ENCODE measurements at regions not wholly inside any gene's neighbourhood (a gene's known extent, or its start where the extent isn't known, plus 50 kb on each side); places are given as distances from the start of the nearest gene placed in this dataset.

DNA sequence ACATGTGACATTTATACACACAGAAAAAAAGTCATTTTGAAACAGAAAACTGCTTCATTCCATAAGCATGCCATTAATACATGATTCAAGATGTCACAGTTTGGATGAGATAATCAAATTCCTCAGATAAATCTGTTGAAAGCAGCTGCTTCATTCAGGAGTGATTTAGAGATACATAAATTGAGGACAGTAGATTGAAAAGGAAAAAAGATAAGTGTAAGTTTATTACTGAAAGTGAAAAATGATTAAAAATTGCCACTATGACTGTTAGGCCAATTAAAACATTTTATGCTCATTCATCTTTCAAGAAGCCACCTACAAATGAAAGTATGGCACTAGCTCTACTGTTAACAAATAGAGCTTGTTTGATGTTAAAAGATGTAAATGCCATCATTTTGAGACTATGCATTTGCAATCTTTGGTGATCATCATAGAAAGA lies 136.9 kb upstream of the CDK6 start:
- Histone ChIP-seq H3K36me3 (ENCODE audit: low read depth) (no peaks in the 10 kb centered on the region), H3K27me3 (ENCODE audit: insufficient read depth, poor library complexity, severe bottlenecking) (no peaks in the 10 kb centered on the region), H3K4me1 (ENCODE audit: insufficient read depth, poor library complexity, severe bottlenecking) (peaks cover 16% of the 10 kb centered on the region), H3K4me3 (ENCODE audit: severe bottlenecking) (no peak overlapping the region), H3K9me3 (ENCODE audit: severe bottlenecking) (no peaks in the 10 kb centered on the region), H3K27ac (ENCODE audit: poor library complexity, severe bottlenecking) (peak overlapping the region; percentile 43)
- DNase-seq (ENCODE audit: low spot score) (no peak), ATAC-seq (ENCODE audit: low read depth) (no peak)
- TF ChIP-seq, protein P1, sequence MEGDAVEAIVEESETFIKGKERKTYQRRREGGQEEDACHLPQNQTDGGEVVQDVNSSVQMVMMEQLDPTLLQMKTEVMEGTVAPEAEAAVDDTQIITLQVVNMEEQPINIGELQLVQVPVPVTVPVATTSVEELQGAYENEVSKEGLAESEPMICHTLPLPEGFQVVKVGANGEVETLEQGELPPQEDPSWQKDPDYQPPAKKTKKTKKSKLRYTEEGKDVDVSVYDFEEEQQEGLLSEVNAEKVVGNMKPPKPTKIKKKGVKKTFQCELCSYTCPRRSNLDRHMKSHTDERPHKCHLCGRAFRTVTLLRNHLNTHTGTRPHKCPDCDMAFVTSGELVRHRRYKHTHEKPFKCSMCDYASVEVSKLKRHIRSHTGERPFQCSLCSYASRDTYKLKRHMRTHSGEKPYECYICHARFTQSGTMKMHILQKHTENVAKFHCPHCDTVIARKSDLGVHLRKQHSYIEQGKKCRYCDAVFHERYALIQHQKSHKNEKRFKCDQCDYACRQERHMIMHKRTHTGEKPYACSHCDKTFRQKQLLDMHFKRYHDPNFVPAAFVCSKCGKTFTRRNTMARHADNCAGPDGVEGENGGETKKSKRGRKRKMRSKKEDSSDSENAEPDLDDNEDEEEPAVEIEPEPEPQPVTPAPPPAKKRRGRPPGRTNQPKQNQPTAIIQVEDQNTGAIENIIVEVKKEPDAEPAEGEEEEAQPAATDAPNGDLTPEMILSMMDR (IDR thresholded peaks at IDR 0.05; ENCODE audit: poor library complexity, severe bottlenecking) = no peak

DNA sequence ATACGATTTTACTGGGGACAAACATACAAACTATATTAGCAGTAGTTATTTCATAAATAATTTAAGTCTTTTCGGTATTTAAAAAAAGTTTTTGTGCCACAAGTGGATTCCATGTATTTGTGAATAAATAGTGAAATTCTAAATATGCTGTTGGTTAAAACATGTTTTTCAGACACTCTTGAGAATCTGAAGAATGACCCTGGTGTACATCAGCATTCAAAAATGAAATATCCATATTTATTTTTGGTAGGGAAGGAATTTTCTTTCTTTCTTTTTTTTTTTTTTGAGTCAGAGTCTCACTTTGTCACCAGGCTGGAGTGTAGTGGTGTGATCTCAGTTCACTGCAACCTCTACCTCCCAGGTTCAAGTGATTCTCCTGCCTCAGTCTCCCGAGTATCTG lies 136.1 kb upstream of the CDK6 start:
- ATAC-seq (ENCODE audit: low read depth) = no peak

DNA sequence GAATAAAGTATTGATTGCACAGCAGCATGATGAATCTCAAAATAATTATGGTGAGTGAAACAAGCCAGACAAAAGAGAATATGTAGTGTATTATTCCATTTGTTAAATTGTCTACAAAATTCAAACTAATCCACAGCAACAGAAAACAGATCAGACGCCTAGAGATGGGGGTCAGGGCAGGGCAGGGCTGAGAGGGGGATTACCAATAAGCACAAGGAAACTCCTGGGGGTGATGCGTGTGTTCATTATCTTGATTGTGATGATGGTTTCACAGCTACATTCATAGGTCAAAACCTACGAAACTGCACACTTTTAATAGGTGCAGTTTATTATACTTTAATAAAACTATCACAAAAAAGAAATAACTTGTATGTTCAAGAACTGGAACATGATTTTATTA lies 132.7 kb upstream of the CDK6 start:
- Histone ChIP-seq H3K4me1 (ENCODE audit: insufficient read depth, poor library complexity, severe bottlenecking) (peaks cover 11% of the 10 kb centered on the region), H3K27me3 (ENCODE audit: insufficient read depth, poor library complexity, severe bottlenecking) (no peaks in the 10 kb centered on the region), H3K4me3 (ENCODE audit: severe bottlenecking) (no peak overlapping the region), H3K27ac (ENCODE audit: poor library complexity, severe bottlenecking) (no peak overlapping the region), H3K36me3 (ENCODE audit: low read depth) (no peaks in the 10 kb centered on the region), H3K9me3 (ENCODE audit: severe bottlenecking) (no peaks in the 10 kb centered on the region)
- DNase-seq (ENCODE audit: low spot score) (no peak), ATAC-seq (ENCODE audit: low read depth) (no peak)
- TF ChIP-seq, protein P1 (IDR thresholded peaks at IDR 0.05; ENCODE audit: poor library complexity, severe bottlenecking) = no peak

More for the DNA sequence above, 136.1 kb upstream of the CDK6 start:
- Histone ChIP-seq H3K27me3 (ENCODE audit: insufficient read depth, poor library complexity, severe bottlenecking) (no peaks in the 10 kb centered on the region), H3K27ac (ENCODE audit: poor library complexity, severe bottlenecking) (no peak overlapping the region), H3K4me3 (ENCODE audit: severe bottlenecking) (no peak overlapping the region), H3K4me1 (ENCODE audit: insufficient read depth, poor library complexity, severe bottlenecking) (peaks cover 16% of the 10 kb centered on the region), H3K36me3 (ENCODE audit: low read depth) (no peaks in the 10 kb centered on the region), H3K9me3 (ENCODE audit: severe bottlenecking) (no peaks in the 10 kb centered on the region)
- TF ChIP-seq, protein P1 (IDR thresholded peaks at IDR 0.05; ENCODE audit: poor library complexity, severe bottlenecking) = no peak
- DNase-seq (ENCODE audit: low spot score) = no peak

DNA sequence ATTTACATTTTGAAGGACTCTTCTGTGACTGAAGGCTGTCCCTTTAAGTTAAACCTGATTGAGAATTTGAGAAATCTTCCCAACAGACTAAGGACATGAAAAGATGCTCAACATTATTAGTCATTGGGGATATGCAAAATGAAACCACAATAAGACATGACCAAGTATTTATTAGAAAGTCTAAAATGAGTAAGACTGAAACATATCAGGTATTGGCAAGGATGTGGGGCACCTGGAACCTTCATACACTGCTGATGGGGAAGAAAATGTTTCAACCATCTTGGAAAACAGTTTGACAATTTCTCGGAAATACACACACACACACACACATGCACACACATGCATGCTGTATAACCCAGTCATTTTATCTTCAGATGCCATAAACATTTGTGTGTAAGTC lies 132.1 kb upstream of the CDK6 start:
- Histone ChIP-seq H3K27me3 (ENCODE audit: insufficient read depth, poor library complexity, severe bottlenecking) (no peaks in the 10 kb centered on the region), H3K4me1 (ENCODE audit: insufficient read depth, poor library complexity, severe bottlenecking) (peaks cover 6% of the 10 kb centered on the region), H3K4me3 (ENCODE audit: severe bottlenecking) (no peak overlapping the region), H3K27ac (ENCODE audit: poor library complexity, severe bottlenecking) (no peak overlapping the region), H3K36me3 (ENCODE audit: low read depth) (no peaks in the 10 kb centered on the region), H3K9me3 (ENCODE audit: severe bottlenecking) (no peaks in the 10 kb centered on the region)
- DNase-seq (ENCODE audit: low spot score) = no peak
- TF ChIP-seq, protein P1 (IDR thresholded peaks at IDR 0.05; ENCODE audit: poor library complexity, severe bottlenecking) = no peak
- ATAC-seq (ENCODE audit: low read depth) = peak; percentile 58; the same call in 2 of the 3 replicates

DNA sequence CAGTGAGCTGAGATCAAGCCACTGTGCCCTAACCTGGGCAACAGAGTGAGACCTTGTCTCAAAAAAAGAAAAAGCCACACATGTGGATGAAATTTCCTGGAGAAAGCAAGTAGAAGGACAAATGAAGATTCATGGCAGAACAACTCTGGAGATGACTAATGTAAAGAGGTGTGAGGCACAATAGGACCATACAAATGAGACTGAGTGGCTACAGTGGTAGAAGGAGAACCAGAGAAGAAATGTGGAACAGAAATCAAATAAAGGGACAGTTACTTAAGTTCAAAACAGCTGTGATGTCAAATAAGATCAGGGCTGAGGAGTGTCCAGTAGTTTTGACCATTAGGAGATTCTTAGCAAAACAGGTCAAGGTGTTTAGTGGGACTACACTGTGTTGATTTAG lies 130.9 kb upstream of the CDK6 start:
- TF ChIP-seq, protein P1 (IDR thresholded peaks at IDR 0.05; ENCODE audit: poor library complexity, severe bottlenecking) = no peak
- no peak overlapping the region for H3K27ac ChIP-seq (ENCODE audit: poor library complexity, severe bottlenecking)
- DNase-seq (ENCODE audit: low spot score) (no peak), ATAC-seq (ENCODE audit: low read depth) (no peak)
- H3K4me3 ChIP-seq (ENCODE audit: severe bottlenecking) = no peak overlapping the region
- no peaks in the 10 kb centered on the region for H3K9me3 ChIP-seq (ENCODE audit: severe bottlenecking)
- no peaks in the 10 kb centered on the region for H3K27me3 ChIP-seq (ENCODE audit: insufficient read depth, poor library complexity, severe bottlenecking)
- no peaks in the 10 kb centered on the region for H3K36me3 ChIP-seq (ENCODE audit: low read depth)
- no peaks in the 10 kb centered on the region for H3K4me1 ChIP-seq (ENCODE audit: insufficient read depth, poor library complexity, severe bottlenecking)

Measured in RWPE2 (cell line).